HEK293 (cell line): ENCODE measurements at regions not wholly inside any gene's neighbourhood (a gene's known extent, or its start where the extent isn't known, plus 50 kb on each side); places are given as distances from the start of the nearest gene placed in this dataset.

ENCODE experiments used
- CTCF ChIA-PET: fragments of 350-600 bp; formaldehyde crosslinking; extraction: SDS; loops from one replicate; lab custom pipeline; 2021; ENCODE audit warnings: antibody characterized with exemption; lab: Yijun Ruan, JAX
- POLR2A ChIA-PET: fragments of 300-600 bp; formaldehyde crosslinking; extraction: SDS; loops from one replicate; lab custom pipeline; 2020; ENCODE audit warnings: antibody characterized with exemption, inconsistent platforms; lab: Yijun Ruan, JAX
- H3K27ac ChIP-seq: fragments of 200-500 bp; sonication (Bioruptor generic); 2 replicates; pipeline ENCODE4 v1.5.1; 2014; ENCODE audit warnings: low read depth, low read length, control low read depth, inconsistent platforms; ENCODE audit errors: extremely low read depth
- H3K36me3 ChIP-seq, 2 experiments: fragments of 200-500 bp in 1 of 2; sonication (Bioruptor generic) in 1 of 2; 1 replicate in 1 of 2; 2 replicates in 1 of 2; pipeline ENCODE4 v1.5.1; 2014 to 2017; ENCODE audit warnings: inconsistent platforms in 2 of 2, low read length in 2 of 2; ENCODE audit not compliant: control insufficient read depth in 2 of 2, insufficient read depth in 1 of 2
- H3K4me1 ChIP-seq: fragments of 200-500 bp; sonication (Bioruptor generic); 2 replicates; pipeline ENCODE4 v1.5.1; 2014; ENCODE audit warnings: mild to moderate bottlenecking, low read length, inconsistent platforms; ENCODE audit not compliant: control insufficient read depth, insufficient read depth
- H3K4me3 ChIP-seq: 2 replicates; pipeline ENCODE4 v1.5.1; 2011; ENCODE audit warnings: low read depth, mild to moderate bottlenecking, control low read depth, low read length, moderate library complexity
- H3K9me3 ChIP-seq: fragments of 200-500 bp; sonication (Bioruptor generic); 2 replicates; pipeline ENCODE4 v1.5.1; 2014; ENCODE audit warnings: low read depth, low read length, inconsistent platforms; ENCODE audit not compliant: control insufficient read depth, insufficient read depth
- KLF1 ChIP-seq: fragments of 450-650 bp; formaldehyde crosslinking; IDR thresholded peaks from 2 replicates; pipeline ENCODE4 v1.5.1; 2016; ENCODE audit warnings: missing biosample characterization, missing genetic modification characterization
- MEIS1 ChIP-seq: sonication (generic); formaldehyde crosslinking; IDR thresholded peaks from 2 replicates; pipeline ENCODE4 v1.8.1; 2022; ENCODE audit warnings: missing genetic modification reagents, mild to moderate bottlenecking, borderline replicate concordance
- RBAK ChIP-seq: fragments of 450-650 bp; formaldehyde crosslinking; IDR thresholded peaks from 2 replicates; pipeline ENCODE4 v1.5.1; 2016; ENCODE audit warnings: missing biosample characterization, missing genetic modification characterization
- ZNF132 ChIP-seq: fragments of 450-650 bp; formaldehyde crosslinking; IDR thresholded peaks from 2 replicates; pipeline ENCODE4 v1.5.1; 2017; ENCODE audit warnings: missing biosample characterization, missing genetic modification characterization, borderline replicate concordance
- ZNF169 ChIP-seq: fragments of 450-650 bp; formaldehyde crosslinking; IDR thresholded peaks from 2 replicates; pipeline ENCODE4 v1.5.1; 2016; ENCODE audit warnings: missing biosample characterization, missing genetic modification characterization
- ZNF175 ChIP-seq: fragments of 450-650 bp; formaldehyde crosslinking; IDR thresholded peaks from 2 replicates; pipeline ENCODE4 v1.5.1; 2016; ENCODE audit warnings: missing biosample characterization, missing genetic modification characterization
- ZNF2 ChIP-seq: fragments of 450-650 bp; formaldehyde crosslinking; IDR thresholded peaks from 2 replicates; pipeline ENCODE4 v1.5.1; 2016; ENCODE audit warnings: missing biosample characterization, missing genetic modification characterization
- ZNF24 ChIP-seq: fragments of 450-650 bp; formaldehyde crosslinking; IDR thresholded peaks from 2 replicates; pipeline ENCODE4 v1.5.1; 2016; ENCODE audit warnings: missing biosample characterization, missing genetic modification characterization
- ZNF501 ChIP-seq: fragments of 450-650 bp; formaldehyde crosslinking; IDR thresholded peaks from 2 replicates; pipeline ENCODE4 v1.5.1; 2016; ENCODE audit warnings: missing biosample characterization, missing genetic modification characterization
- ZNF639 ChIP-seq: fragments of 450-650 bp; formaldehyde crosslinking; IDR thresholded peaks from 2 replicates; pipeline ENCODE4 v1.5.1; 2016; ENCODE audit warnings: missing biosample characterization, missing genetic modification characterization
- ZNF830 ChIP-seq: fragments of 450-650 bp; IDR thresholded peaks from 2 replicates; pipeline ENCODE4 v1.5.0; 2018; ENCODE audit warnings: missing biosample characterization, missing genetic modification characterization, low read depth, mild to moderate bottlenecking, moderate library complexity
- TF ChIP-seq, protein P1 (sequence below): fragments of 450-650 bp; formaldehyde crosslinking; IDR thresholded peaks from 2 replicates; pipeline ENCODE4 v1.5.1; 2016; ENCODE audit warnings: missing biosample characterization, missing genetic modification characterization
- TF ChIP-seq, protein P2 (sequence below): fragments of 450-650 bp; formaldehyde crosslinking; IDR thresholded peaks from 2 replicates; pipeline ENCODE4 v1.5.1; 2016; ENCODE audit warnings: missing biosample characterization, missing genetic modification characterization, borderline replicate concordance

DNA sequence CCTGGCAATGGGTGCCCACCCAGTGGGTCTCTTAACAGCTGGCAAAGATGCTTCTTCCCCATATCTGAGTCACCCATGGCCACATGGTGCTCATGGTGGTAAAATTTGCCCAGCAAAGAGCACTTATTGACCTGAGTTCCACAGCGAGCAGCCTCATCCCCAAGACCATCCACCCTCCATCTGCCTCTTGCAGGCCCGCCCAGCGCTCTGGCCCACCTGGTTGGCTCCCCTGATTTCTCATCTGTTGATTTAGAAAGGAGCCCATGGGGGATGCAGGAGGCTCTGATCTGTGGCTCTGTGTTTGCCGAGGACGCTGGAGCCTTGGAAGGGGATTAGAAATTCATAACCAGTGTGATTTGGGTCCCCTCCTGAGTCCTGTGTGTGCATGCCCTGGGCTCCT lies 657.5 kb downstream of the PTPRU start:
- H3K4me3 ChIP-seq = no peak overlapping the region
- no peak for TF ChIP-seq ZNF830 (tag by site-specific recombination)
- ChIA-PET CTCF (no interaction called here), POLR2A (no interaction called here)
- no peak overlapping the region for H3K27ac ChIP-seq
- no peaks in the 10 kb centered on the region for H3K36me3 ChIP-seq
- no peaks in the 10 kb centered on the region for H3K9me3 ChIP-seq
- H3K4me1 ChIP-seq = no peaks in the 10 kb centered on the region

DNA sequence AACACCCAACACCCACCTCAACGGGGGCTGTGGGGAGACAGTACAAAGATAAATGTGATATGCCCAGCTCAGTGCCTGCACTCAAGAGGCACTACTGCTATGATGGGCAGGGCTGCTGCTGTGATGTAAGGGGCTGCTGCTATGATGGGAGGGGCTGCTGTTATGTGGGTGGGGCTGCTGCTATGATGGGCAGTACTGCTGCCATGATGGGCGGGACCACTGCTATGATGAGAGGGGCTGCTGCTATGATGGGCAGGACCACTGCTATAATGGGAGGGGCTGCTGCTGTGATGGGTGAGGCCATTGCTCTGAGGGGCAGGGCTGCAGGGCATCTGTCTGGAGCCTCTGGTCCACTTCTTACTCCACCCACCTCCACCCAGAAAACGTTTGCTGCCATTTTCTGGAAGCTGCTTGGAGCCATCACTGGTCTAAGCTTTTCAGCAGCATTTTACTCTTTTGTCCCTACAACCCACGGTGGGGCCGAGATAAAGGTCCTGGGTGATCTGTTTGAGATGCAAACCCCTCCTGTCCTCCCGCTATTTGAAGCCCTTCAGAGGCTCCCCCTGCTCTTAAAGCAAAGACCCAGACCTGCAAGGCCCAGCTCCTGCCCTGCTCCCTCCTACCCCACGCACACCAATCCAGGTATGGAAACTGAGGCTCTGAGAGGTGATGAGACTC lies 656.9 kb downstream of the PTPRU start:
- no peaks in the 10 kb centered on the region for H3K9me3 ChIP-seq
- no peak overlapping the region for H3K4me3 ChIP-seq
- no peak overlapping the region for H3K27ac ChIP-seq
- CTCF ChIA-PET = no interaction called here
- H3K4me1 ChIP-seq = no peaks in the 10 kb centered on the region
- no peaks in the 10 kb centered on the region for H3K36me3 ChIP-seq
- POLR2A ChIA-PET = no interaction called here
- TF ChIP-seq, protein P1, sequence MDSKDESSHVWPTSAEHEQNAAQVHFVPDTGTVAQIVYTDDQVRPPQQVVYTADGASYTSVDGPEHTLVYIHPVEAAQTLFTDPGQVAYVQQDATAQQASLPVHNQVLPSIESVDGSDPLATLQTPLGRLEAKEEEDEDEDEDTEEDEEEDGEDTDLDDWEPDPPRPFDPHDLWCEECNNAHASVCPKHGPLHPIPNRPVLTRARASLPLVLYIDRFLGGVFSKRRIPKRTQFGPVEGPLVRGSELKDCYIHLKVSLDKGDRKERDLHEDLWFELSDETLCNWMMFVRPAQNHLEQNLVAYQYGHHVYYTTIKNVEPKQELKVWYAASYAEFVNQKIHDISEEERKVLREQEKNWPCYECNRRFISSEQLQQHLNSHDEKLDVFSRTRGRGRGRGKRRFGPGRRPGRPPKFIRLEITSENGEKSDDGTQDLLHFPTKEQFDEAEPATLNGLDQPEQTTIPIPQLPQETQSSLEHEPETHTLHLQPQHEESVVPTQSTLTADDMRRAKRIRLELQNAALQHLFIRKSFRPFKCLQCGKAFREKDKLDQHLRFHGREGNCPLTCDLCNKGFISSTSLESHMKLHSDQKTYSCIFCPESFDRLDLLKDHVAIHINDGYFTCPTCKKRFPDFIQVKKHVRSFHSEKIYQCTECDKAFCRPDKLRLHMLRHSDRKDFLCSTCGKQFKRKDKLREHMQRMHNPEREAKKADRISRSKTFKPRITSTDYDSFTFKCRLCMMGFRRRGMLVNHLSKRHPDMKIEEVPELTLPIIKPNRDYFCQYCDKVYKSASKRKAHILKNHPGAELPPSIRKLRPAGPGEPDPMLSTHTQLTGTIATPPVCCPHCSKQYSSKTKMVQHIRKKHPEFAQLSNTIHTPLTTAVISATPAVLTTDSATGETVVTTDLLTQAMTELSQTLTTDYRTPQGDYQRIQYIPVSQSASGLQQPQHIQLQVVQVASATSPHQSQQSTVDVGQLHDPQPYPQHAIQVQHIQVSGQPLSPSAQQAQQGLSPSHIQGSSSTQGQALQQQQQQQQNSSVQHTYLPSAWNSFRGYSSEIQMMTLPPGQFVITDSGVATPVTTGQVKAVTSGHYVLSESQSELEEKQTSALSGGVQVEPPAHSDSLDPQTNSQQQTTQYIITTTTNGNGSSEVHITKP (tag by site-specific recombination) = peak; percentile 44; the same call in 1 of the 2 replicates
- TF ChIP-seq KLF1 (tag by site-specific recombination) = peak; percentile 96
- TF ChIP-seq, protein P2, sequence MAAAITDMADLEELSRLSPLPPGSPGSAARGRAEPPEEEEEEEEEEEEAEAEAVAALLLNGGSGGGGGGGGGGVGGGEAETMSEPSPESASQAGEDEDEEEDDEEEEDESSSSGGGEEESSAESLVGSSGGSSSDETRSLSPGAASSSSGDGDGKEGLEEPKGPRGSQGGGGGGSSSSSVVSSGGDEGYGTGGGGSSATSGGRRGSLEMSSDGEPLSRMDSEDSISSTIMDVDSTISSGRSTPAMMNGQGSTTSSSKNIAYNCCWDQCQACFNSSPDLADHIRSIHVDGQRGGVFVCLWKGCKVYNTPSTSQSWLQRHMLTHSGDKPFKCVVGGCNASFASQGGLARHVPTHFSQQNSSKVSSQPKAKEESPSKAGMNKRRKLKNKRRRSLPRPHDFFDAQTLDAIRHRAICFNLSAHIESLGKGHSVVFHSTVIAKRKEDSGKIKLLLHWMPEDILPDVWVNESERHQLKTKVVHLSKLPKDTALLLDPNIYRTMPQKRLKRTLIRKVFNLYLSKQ (tag by site-specific recombination) = no peak
- TF ChIP-seq, all 188 proteins: peak for 2

DNA sequence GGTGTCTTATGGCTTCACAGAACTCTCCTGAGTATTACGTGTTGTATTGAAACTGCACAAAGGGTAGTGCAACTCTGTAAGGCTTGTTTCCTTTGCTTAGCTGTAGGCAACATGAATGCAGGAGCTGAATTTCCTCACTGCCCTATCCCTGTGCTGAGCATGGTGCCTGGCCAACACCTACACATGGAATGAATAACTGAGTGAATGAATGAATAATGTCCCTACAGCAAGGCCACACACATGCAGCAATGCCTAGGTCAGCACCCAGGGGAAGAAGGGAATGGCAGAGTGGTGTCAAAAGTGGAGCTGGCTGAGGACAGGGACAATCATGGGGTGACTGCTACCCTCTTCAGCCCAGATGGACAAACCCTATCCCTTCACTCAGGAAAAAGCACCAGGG lies 655.9 kb downstream of the PTPRU start:
- CTCF ChIA-PET = no interaction called here
- Histone ChIP-seq H3K4me3 (no peak overlapping the region), H3K36me3 (no peaks in the 10 kb centered on the region), H3K27ac (no peak overlapping the region), H3K9me3 (no peaks in the 10 kb centered on the region), H3K4me1 (no peaks in the 10 kb centered on the region)
- no peak for TF ChIP-seq ZNF175 (tag by site-specific recombination)
- no peak for TF ChIP-seq MEIS1 (CRISPR knock-in tag)
- TF ChIP-seq ZNF2 = no peak
- no peak for TF ChIP-seq ZNF501 (tag by site-specific recombination)
- TF ChIP-seq ZNF24 = no peak
- no peak for TF ChIP-seq ZNF132 (tag by site-specific recombination)
- TF ChIP-seq RBAK (tag by site-specific recombination) = no peak
- no peak for TF ChIP-seq KLF1 (tag by site-specific recombination)
- no peak for TF ChIP-seq ZNF639
- no peak for TF ChIP-seq ZNF169 (tag by site-specific recombination)
- POLR2A ChIA-PET = no interaction called here
